ENCODE measurements at regions not wholly inside any gene's neighbourhood (a gene's known extent, or its start where the extent isn't known, plus 50 kb on each side); places are given as distances from the start of the nearest gene placed in this dataset.

GRCh38 chrX:6661736-6662135 lies 126.8 kb upstream of the VCX3A start:
- Histone ChIP-seq H3K4me1 (ENCODE audit: control extremely low read depth in 1 of 4, control insufficient read depth in 4 of 4, insufficient read depth in 4 of 4, low read length in 3 of 4) (no peaks in the 10 kb centered on the region), H3K4me3 (ENCODE audit: control insufficient read depth in 1 of 7, extremely low read depth in 1 of 7, insufficient read depth in 4 of 7, low read depth in 2 of 7, low read length in 6 of 7) (no peak overlapping the region), H3K36me3 (ENCODE audit: control insufficient read depth in 4 of 4, insufficient read depth in 4 of 4, low read length in 3 of 4) (no peaks in the 10 kb centered on the region), H3K9me3 (ENCODE audit: control extremely low read depth in 1 of 5, control insufficient read depth in 4 of 5, insufficient read depth in 2 of 5, low read depth in 1 of 5, low read length in 4 of 5) (peaks cover 0 to 2% (median 0%) of the 10 kb centered on the region in 5 experiments), H3K27ac (ENCODE audit: insufficient read depth in 1 of 2, low read depth in 1 of 2, low read length in 2 of 2, poor library complexity in 1 of 2, severe bottlenecking in 2 of 2) (no peak overlapping the region), H3K27me3 (replicated peaks in 2 of 5; ENCODE audit: control insufficient read depth in 4 of 5, insufficient read depth in 5 of 5, low read length in 4 of 5) (no peaks in the 10 kb centered on the region)
- POLR2A ChIA-PET = no interaction called here
- CTCF ChIA-PET = no interaction called here
- no peak for DNase-seq
- 91% methylated on average over 4 of the region's 4 CpGs for WGBS (ENCODE audit: insufficient coverage)

DNA sequence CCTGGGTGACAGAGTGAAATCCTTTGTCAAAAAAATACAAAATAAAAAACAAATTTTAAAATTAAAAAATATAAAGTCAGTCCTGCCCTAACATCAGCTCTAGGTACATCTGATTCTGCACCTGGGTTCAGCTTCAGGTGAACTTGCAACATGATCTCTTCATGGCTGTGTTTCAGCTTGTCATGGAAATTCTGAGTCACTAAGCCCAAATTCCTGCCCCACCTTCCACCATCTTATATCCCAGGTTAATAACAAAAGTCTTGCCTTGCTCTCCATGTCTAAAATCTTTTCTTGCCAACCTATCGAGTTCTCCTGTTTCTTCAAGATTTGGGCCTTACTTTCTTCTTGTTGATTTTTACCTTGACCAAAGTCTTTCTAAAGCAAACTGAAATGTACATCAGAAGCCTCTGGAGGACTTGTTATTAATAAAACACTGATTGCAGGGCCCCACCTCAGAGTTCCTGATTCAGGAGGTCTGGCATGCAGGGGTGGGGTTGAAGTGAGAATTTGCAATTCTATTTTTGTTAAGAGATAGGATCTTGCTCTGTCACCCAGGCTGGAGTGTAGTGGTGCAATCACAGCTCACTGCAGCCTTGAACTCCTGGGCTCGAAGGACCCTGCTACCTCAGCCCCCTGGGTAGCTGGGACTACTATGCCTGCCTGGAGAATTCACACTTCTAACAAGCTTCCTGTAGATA lies 125.8 kb upstream of the VCX3A start:
- Histone ChIP-seq H3K4me1 (ENCODE audit: control extremely low read depth in 1 of 4, control insufficient read depth in 4 of 4, insufficient read depth in 4 of 4, low read length in 3 of 4) (no peaks in the 10 kb centered on the region), H3K9me3 (ENCODE audit: control extremely low read depth in 1 of 5, control insufficient read depth in 4 of 5, insufficient read depth in 2 of 5, low read depth in 1 of 5, low read length in 4 of 5) (peaks cover 0 to 1% (median 0%) of the 10 kb centered on the region in 5 experiments), H3K36me3 (ENCODE audit: control insufficient read depth in 4 of 4, insufficient read depth in 4 of 4, low read length in 3 of 4) (no peaks in the 10 kb centered on the region), H3K27me3 (replicated peaks in 2 of 5; ENCODE audit: control insufficient read depth in 4 of 5, insufficient read depth in 5 of 5, low read length in 4 of 5) (no peaks in the 10 kb centered on the region), H3K4me3 (ENCODE audit: control insufficient read depth in 1 of 7, extremely low read depth in 1 of 7, insufficient read depth in 4 of 7, low read depth in 2 of 7, low read length in 6 of 7) (no peak overlapping the region), H3K27ac (ENCODE audit: insufficient read depth in 1 of 2, low read depth in 1 of 2, low read length in 2 of 2, poor library complexity in 1 of 2, severe bottlenecking in 2 of 2) (no peak overlapping the region)
- ChIA-PET POLR2A (no interaction called here), CTCF (no interaction called here)
- no peak for DNase-seq
- WGBS (ENCODE audit: insufficient coverage) = 100% methylated on average over 2 of the region's 2 CpGs

DNA sequence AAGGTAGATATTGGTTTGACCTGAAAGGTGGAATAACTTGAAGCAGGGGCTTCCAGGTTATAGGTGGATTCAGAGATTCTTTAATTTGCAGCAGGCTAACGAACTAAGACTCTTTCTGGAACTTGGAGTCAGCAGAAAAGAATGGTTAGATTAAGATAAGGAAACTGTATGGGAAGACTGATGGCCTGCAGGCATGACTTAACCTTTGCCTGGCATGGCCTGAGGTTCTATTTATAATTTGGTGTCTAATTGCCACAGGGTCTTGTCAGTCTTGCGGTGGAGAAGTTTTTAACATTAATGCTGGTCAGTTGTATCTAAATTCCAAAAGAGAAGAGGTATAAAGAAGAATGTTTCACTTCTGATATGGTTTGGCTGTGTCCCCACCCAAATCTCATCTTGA lies 110.3 kb upstream of the VCX3A start:
- H3K4me3 ChIP-seq (ENCODE audit: control insufficient read depth in 1 of 7, extremely low read depth in 1 of 7, insufficient read depth in 4 of 7, low read depth in 2 of 7, low read length in 6 of 7) = no peak overlapping the region
- no peak overlapping the region for H3K27ac ChIP-seq (ENCODE audit: insufficient read depth in 1 of 2, low read depth in 1 of 2, low read length in 2 of 2, poor library complexity in 1 of 2, severe bottlenecking in 2 of 2)
- H3K36me3 ChIP-seq (ENCODE audit: control insufficient read depth in 4 of 4, insufficient read depth in 4 of 4, low read length in 3 of 4) = no peaks in the 10 kb centered on the region
- 77% methylated on average over 1 of the region's 2 CpGs for WGBS (ENCODE audit: insufficient coverage)
- ChIA-PET POLR2A (no interaction called here), CTCF (no interaction called here)
- no peaks in the 10 kb centered on the region for H3K4me1 ChIP-seq (ENCODE audit: control extremely low read depth in 1 of 4, control insufficient read depth in 4 of 4, insufficient read depth in 4 of 4, low read length in 3 of 4)
- no peaks in the 10 kb centered on the region for H3K27me3 ChIP-seq (replicated peaks in 2 of 5; ENCODE audit: control insufficient read depth in 4 of 5, insufficient read depth in 5 of 5, low read length in 4 of 5)
- no peak for DNase-seq
- peaks cover 0 to 3% (median 0%) of the 10 kb centered on the region in 5 experiments for H3K9me3 ChIP-seq (ENCODE audit: control extremely low read depth in 1 of 5, control insufficient read depth in 4 of 5, insufficient read depth in 2 of 5, low read depth in 1 of 5, low read length in 4 of 5)

DNA sequence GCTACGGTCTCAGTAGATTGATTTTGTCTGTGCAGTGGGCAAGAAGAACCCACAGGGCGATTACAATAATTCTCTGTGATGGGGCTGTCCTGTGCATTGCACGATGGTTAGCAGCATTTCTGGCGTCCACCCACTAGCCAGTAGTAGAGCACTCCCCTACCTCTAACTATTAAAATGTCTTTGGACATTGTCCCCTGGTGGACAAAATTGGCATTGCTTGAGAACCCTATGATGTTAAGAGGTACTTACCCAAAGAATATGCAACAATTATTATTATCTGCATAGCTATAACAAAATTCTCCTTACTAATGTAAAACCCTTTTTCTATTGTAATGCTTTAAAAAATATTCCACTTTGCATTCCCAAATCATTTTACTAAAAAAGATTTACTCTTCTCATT lies 109.5 kb upstream of the VCX3A start:
- Histone ChIP-seq H3K27me3 (replicated peaks in 2 of 5; ENCODE audit: control insufficient read depth in 4 of 5, insufficient read depth in 5 of 5, low read length in 4 of 5) (no peaks in the 10 kb centered on the region), H3K27ac (ENCODE audit: insufficient read depth in 1 of 2, low read depth in 1 of 2, low read length in 2 of 2, poor library complexity in 1 of 2, severe bottlenecking in 2 of 2) (no peak overlapping the region), H3K36me3 (ENCODE audit: control insufficient read depth in 4 of 4, insufficient read depth in 4 of 4, low read length in 3 of 4) (no peaks in the 10 kb centered on the region), H3K4me1 (ENCODE audit: control extremely low read depth in 1 of 4, control insufficient read depth in 4 of 4, insufficient read depth in 4 of 4, low read length in 3 of 4) (no peaks in the 10 kb centered on the region), H3K9me3 (ENCODE audit: control extremely low read depth in 1 of 5, control insufficient read depth in 4 of 5, insufficient read depth in 2 of 5, low read depth in 1 of 5, low read length in 4 of 5) (peaks cover 0 to 3% (median 0%) of the 10 kb centered on the region in 5 experiments), H3K4me3 (ENCODE audit: control insufficient read depth in 1 of 7, extremely low read depth in 1 of 7, insufficient read depth in 4 of 7, low read depth in 2 of 7, low read length in 6 of 7) (no peak overlapping the region)
- ChIA-PET CTCF (no interaction called here), POLR2A (no interaction called here)
- no peak for DNase-seq
- WGBS (ENCODE audit: insufficient coverage) = no CpG with 5 or more reads among the region's 4 CpGs

- DNase-seq = no peak
- no peak overlapping the region for H3K4me3 ChIP-seq (ENCODE audit: control insufficient read depth in 1 of 7, extremely low read depth in 1 of 7, insufficient read depth in 4 of 7, low read depth in 2 of 7, low read length in 6 of 7)
- peaks cover 0 to 3% (median 0%) of the 10 kb centered on the region in 5 experiments for H3K9me3 ChIP-seq (ENCODE audit: control extremely low read depth in 1 of 5, control insufficient read depth in 4 of 5, insufficient read depth in 2 of 5, low read depth in 1 of 5, low read length in 4 of 5)
- H3K36me3 ChIP-seq (ENCODE audit: control insufficient read depth in 4 of 4, insufficient read depth in 4 of 4, low read length in 3 of 4) = no peaks in the 10 kb centered on the region
- H3K27me3 ChIP-seq (replicated peaks in 2 of 5; ENCODE audit: control insufficient read depth in 4 of 5, insufficient read depth in 5 of 5, low read length in 4 of 5) = no peaks in the 10 kb centered on the region
- CTCF ChIA-PET = no interaction called here
- WGBS (ENCODE audit: insufficient coverage) = 100% methylated on average over 1 of the region's 4 CpGs
- H3K27ac ChIP-seq (ENCODE audit: insufficient read depth in 1 of 2, low read depth in 1 of 2, low read length in 2 of 2, poor library complexity in 1 of 2, severe bottlenecking in 2 of 2) = no peak overlapping the region
- no peaks in the 10 kb centered on the region for H3K4me1 ChIP-seq (ENCODE audit: control extremely low read depth in 1 of 4, control insufficient read depth in 4 of 4, insufficient read depth in 4 of 4, low read length in 3 of 4)
- POLR2A ChIA-PET = no interaction called here
Observed at GRCh38 chrX:6640727-6641126, 105.8 kb upstream of the VCX3A start.

- no peak overlapping the region for H3K27ac ChIP-seq (ENCODE audit: insufficient read depth in 1 of 2, low read depth in 1 of 2, low read length in 2 of 2, poor library complexity in 1 of 2, severe bottlenecking in 2 of 2)
- H3K27me3 ChIP-seq (replicated peaks in 2 of 5; ENCODE audit: control insufficient read depth in 4 of 5, insufficient read depth in 5 of 5, low read length in 4 of 5) = no peaks in the 10 kb centered on the region
- 97% methylated on average over 3 of the region's 7 CpGs for WGBS (ENCODE audit: insufficient coverage)
- ChIA-PET CTCF (no interaction called here), POLR2A (no interaction called here)
- no peaks in the 10 kb centered on the region for H3K9me3 ChIP-seq (ENCODE audit: control extremely low read depth in 1 of 5, control insufficient read depth in 4 of 5, insufficient read depth in 2 of 5, low read depth in 1 of 5, low read length in 4 of 5)
- H3K36me3 ChIP-seq (ENCODE audit: control insufficient read depth in 4 of 4, insufficient read depth in 4 of 4, low read length in 3 of 4) = no peaks in the 10 kb centered on the region
- H3K4me1 ChIP-seq (ENCODE audit: control extremely low read depth in 1 of 4, control insufficient read depth in 4 of 4, insufficient read depth in 4 of 4, low read length in 3 of 4) = no peaks in the 10 kb centered on the region
- no peak for DNase-seq
- no peak overlapping the region for H3K4me3 ChIP-seq (ENCODE audit: control insufficient read depth in 1 of 7, extremely low read depth in 1 of 7, insufficient read depth in 4 of 7, low read depth in 2 of 7, low read length in 6 of 7)
Observed at GRCh38 chrX:6614506-6614905, 79.6 kb upstream of the VCX3A start.

DNA sequence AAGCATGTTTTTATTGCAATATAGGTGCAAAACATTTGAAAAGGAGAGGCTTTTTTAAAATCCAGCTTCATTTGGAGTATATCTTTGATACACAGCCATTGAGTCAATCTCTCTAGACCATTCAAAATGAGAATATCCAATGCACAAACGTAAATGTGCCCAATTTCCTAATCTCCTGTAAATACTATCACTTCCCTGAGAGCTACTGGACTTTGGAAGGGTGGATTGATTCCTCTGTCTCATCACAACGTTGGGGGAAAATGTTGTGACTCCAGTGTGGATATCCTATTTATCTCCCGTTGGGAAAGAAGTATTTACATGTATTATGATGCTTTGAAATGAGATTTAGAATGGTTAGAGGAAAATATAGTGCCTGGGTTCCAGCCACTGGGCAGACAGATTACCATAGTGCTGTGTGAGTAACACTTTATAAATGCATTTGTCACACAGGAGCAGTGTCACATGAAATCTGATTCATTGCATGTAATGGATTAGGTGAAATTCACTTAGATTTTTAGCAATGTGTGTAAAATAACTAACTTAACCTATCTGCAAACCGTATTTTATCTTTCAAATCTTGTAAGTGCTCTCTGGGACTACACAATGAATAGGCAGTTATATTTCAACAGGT lies 64.4 kb upstream of the VCX3A start:
- Histone ChIP-seq H3K4me3 (ENCODE audit: control insufficient read depth in 1 of 7, extremely low read depth in 1 of 7, insufficient read depth in 4 of 7, low read depth in 2 of 7, low read length in 6 of 7) (no peak overlapping the region), H3K9me3 (ENCODE audit: control extremely low read depth in 1 of 5, control insufficient read depth in 4 of 5, insufficient read depth in 2 of 5, low read depth in 1 of 5, low read length in 4 of 5) (no peaks in the 10 kb centered on the region), H3K4me1 (ENCODE audit: control extremely low read depth in 1 of 4, control insufficient read depth in 4 of 4, insufficient read depth in 4 of 4, low read length in 3 of 4) (no peaks in the 10 kb centered on the region), H3K36me3 (ENCODE audit: control insufficient read depth in 4 of 4, insufficient read depth in 4 of 4, low read length in 3 of 4) (no peaks in the 10 kb centered on the region), H3K27me3 (replicated peaks in 2 of 5; ENCODE audit: control insufficient read depth in 4 of 5, insufficient read depth in 5 of 5, low read length in 4 of 5) (no peaks in the 10 kb centered on the region), H3K27ac (ENCODE audit: insufficient read depth in 1 of 2, low read depth in 1 of 2, low read length in 2 of 2, poor library complexity in 1 of 2, severe bottlenecking in 2 of 2) (no peak overlapping the region)
- ChIA-PET POLR2A (no interaction called here), CTCF (no interaction called here)
- DNase-seq = no peak
- 89% methylated on average over 3 of the region's 4 CpGs for WGBS (ENCODE audit: insufficient coverage)
